Activated CD4-positive, alpha-beta T cell treated with anti-CD3 and anti-CD28 coated beads for 48 hours (primary cell): ENCODE measurements at regions not wholly inside any gene's neighbourhood (a gene's known extent, or its start where the extent isn't known, plus 50 kb on each side); places are given as distances from the start of the nearest gene placed in this dataset.

ENCODE experiments used
- DNase-seq: peaks from one replicate; pipeline ENCODE4 v3.0.0-alpha.2; 2020

DNA sequence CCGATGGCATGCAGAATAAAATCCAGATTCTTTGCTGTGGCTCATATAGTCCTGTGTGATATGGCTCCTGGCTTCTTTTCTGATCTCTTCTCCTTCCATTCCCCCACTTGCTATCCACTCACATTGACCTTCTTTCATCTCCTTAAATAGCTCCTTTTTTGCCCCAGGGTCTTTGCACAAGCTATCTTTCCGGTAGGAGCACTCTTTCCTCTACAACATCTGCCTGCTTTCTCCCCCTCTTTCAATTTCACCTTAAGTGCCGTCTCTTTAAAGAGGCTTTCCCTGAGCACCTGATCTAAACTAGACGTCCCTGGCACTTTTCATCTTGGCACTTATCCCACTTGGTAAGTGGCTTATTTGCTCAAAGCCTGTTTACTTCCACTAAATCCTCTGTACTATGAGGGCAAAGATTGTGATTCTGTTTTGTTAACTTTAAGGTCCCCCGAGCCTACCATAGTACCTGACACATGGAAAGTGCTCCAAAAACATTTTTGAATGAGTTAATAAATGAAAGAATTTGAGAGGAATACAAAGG is 323.3 kb upstream of the TLE3 start:
- DNase-seq, result no peak

DNA sequence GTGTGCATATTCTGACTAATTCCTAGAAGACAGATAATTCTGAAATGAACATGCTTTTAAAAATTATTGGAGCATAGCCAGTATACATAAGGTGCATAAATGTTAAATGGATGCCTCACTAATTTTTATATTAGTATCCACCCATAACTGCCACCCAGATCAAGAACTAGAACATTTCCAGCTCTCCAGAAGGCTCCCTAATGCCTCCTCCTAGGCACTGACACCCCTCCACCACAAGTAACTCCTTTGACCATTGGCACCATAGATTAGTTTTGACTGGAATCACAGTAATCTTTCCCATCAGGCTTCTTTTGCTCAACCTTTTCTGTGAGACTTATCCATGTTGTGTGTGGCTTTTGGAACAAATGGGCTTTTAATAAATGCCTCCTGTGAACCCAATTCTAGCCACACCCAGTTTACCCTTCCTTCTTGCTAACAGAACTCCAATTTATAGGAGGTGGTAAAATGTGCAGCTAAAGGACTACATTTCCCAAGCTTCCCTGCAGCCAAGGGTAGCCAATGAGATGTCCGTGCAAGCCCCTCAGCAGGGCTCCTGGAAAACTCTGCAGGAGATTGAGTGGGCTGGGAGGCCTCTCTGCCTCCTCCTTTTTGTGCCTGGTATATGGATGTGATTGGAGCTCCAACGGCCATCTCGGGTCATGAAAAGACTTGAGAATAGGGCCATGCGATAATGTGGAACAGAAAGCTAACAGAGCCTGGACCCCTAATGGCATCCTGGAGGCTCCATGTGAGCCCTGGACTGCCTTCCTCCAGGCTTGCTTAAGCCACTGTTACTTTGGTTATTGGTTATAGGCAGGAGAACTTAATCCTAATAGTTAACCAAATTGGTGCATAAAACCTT is 322.6 kb upstream of the TLE3 start:
- DNase-seq, result no peak

DNA sequence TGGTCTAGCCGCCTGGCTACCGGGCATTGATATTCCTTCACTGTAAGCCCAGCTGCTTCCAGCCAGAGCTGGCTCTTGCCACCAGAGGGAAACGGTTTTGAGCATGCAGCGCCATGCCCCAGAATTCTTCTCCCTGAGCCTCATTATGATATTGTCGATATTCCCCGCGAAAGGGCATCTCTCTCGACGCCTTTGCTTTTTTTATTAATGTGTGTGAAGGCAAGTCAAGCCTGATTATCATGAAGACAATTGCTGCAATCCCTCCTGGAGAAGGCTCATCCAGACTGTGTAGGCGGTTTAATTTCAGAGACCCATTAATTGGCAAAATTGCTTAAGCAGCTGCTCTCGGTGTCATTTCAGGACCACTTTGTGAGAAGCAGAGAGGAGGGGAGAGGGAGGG is 321.2 kb upstream of the TLE3 start:
- DNase-seq, result no peak

DNA sequence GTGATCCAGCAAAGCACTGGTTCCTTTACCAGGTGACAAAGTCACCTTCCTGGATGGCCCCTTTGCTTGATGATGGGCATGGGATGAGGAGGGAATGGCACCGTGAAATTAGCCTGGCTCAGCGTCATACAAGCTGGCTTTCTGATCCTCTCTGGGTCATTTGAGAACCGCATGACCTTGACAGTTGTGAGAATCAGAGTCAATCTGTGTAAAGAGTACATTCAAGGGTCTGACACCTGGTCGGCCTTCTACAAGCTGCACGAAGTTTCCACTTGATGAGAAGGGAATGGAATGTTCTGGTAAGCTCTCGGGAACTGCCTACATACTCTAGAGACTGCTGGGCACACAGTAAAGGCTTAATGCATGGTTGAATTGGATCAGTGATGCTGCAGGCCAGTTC is 319.8 kb upstream of the TLE3 start:
- no peak for DNase-seq

DNA sequence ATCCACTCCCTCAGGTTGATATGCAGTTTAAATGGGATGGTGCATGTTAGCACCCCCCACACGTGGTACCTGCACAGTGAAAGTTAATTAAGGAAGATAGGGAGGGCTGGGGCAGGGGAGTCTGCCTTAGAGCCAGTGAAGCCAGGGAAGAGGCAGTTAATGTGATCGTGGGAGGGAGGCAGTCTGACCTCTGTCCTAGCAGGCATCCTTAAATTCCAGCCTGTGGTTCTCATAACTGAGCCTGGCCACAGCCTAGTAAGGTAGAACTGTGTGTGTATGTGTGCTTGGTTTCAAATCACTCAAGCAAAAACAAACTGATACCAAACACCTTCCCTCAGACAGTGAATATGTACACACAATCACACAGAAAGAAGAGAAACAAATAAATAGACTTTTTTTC is 319.1 kb upstream of the TLE3 start:
- no peak for DNase-seq

DNA sequence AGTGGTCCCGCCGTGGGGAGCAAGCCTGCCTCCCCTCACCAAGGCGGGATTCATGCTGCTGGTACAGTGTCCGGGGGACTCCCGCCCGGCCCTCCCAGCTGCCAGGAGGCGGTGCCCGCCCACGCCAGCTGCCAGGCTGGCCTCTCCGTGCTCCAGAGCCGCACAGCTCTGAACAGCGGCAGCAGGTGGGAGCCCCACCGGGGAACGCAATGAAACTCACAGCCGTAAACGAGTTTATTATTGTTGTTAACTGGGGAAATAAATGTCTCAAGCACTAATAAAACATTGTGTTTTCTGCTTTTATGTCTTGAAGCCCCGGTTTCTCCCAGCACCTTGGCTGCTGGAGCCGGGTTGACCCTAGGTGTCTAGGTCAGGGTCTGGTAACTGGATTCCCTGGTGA is 317.7 kb upstream of the TLE3 start:
- no peak for DNase-seq

DNA sequence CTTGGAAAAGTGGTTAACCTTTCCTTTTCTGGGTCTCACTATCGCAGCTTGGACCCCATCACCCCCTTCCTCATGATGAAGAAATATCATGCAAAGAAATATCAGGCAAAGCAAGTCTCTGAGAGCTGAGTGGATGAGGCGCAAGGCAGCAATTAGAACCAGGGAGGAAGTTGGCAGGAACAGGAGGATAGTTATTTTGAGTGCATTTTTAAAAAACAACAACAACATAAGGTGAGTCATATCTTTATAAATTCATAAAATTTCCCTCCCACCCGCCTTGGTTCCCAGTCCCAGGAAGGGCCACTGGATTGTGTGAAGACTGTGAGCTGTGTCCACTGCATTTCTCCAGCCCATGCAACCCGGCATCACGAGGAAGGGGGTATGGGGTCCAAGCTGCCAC is 316.9 kb upstream of the TLE3 start:
- no peak for DNase-seq

DNA sequence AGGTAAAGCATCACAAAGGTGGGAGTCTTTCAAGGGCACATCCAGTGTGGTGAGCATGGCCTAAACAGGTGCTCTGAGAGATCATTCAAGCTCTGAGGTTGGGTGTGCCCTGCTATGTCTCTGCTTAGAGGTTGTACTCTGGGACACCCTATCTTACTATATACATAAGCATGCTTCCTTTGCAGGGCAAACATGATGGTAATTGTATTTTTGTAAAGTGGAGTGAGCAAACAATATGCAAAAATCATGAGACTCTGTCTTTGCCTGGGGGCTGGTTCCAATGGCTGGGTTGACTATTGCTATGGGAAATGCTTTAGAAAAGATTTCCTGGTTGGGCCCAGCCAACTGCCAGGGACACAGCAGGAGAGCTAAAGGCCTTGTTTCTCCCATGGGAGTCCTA is 315.1 kb upstream of the TLE3 start:
- DNase-seq, result no peak

DNA sequence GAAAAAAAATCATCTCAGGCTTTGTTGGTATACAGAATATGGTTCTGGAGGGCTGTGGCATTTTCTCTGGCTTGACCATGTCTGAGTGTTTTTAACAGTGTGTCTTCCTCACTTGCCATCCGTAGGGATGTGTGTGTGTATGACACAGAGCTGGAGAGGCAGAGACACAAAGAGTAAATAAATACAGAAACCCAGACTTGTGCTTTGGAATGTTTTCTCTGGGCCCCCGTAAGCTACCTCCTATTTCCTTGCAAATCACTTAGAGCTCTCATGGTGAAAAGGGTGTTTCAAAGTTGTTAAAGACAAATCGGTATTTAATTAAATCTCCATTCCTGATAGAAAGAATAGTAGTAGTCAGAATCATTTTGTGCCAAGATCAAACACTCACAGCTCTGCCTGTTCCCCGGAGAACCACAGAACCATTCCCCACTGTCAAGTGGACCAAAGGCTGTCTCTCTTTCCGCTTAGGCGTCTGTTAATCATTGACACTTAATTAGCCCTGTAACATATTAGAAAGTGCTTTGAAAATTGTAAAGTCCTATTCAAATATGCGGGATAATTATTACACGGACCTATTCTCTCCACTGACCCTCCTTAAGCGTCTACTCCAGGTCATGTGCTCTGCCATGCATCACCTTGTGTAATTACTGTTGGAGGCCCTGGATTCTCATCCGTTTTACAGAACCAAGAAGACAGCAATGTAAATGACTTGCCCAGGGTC is 313.6 kb upstream of the TLE3 start:
- DNase-seq, result no peak

DNA sequence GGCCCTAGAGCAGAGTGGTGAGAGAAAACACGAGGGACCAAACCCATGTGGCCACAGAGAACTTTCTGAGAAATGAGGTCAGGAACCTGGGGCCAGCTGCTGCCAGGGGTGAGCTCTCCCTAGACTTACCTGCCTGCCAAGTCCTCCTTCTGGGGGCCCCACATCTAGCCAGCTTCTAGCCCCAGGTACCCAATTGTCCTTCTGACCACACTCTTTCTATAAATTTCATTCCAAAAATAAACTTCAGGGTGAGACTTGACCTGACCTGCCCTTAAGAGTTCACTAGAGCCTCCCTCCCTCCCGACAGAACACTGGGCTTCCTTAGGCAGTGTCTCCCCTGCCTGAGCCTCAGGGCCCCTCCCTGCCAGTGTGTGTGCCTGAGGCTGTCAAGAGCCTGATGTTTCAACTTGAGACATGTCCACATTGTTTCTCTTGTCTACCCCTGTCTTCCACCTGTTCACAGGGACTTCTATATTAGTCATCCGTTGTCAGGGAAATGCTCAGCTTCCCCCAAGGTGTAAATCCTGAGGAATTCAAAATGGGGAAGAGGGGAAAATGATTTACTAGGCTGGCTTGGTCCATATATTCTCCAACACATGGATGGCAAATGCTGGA is 312.8 kb upstream of the TLE3 start:
- DNase-seq, result no peak

DNA sequence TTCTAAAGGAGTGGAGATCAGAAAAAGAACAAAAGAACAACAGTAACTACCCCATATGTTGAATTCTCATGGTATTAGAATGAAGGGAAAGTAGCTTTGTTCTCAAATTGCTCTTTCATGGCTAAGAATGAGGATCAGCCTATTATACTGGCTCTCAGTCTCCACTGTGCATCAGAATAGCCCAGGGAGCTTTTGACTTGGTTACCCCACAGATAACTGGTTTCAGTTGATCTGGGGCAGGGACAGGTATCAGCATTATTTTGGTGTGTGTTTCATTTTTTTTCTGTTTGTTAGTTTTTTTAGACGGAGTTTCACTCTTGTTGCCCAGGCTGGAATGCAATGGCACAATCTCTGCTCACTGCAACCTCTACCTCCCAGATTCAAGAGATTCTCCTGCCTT is 311.7 kb upstream of the TLE3 start:
- no peak for DNase-seq

DNA sequence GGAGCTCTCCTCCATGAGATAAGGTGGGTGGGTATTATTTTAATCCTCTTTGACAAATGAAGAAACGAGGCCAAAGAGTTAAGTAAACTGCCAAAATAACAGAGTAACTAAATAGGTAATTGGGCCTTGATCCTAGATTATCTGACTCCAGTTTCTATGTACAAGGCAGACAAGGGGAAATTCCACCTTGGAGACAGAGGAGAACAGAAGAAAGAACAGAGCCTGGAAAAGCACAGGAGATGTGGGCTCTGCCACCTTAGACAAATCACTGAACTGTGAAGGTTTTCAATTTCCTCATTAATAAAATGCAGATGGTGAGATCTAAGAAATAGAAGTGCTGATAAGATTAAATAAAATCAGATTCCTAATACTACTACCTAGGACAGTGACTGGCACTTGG is 310.2 kb upstream of the TLE3 start:
- DNase-seq, result no peak

DNA sequence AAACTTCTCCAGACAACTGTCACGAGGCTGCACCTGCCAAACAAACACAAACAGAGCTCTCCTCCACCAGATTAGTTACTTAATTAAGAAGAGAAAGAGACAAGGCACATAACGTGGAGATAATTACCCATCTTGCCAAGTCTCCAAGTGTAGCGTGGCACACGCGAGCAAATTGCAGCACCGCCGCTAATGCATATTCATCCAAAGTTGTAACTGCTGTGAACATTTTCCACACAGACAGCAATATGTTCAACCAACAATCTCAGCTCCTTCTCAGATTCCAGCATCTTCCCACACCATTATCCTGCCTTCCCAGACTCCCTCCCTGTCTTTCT is 309.6 kb upstream of the TLE3 start:
- no peak for DNase-seq

DNA sequence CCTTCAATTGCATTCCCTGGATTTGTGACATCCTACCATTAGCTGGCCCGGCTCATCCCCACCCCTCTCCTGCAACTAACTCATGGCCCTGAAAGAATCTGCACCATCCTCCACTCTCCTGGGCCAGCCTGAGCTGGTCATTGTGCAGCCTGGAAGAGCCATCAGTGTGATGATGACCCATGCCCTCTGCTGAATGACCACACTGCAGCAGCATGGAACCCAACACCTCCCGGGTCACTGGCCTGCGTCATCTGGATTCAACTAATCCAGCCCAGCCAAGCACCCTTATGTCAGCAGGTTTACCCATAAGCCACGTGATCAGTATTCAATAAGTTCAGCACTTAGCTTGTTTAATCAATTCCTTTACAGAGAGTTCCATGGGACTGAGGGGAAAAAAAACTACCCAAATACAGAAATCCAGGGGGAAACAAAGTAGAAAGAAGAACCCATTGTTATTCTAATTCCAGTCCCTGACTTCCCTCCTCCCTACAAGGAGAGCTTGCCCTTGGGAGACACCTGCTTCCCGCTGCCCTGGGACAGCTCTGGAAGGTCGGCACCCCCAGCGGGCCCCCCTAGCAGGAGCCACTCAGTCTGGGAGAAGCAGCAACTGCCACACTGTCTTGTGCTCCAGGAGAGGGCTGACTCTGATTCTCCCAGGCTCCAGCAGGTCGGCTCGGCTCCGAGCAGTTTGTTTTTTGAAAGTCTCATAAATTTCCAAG is 309.1 kb upstream of the TLE3 start:
- DNase-seq, result no peak

DNA sequence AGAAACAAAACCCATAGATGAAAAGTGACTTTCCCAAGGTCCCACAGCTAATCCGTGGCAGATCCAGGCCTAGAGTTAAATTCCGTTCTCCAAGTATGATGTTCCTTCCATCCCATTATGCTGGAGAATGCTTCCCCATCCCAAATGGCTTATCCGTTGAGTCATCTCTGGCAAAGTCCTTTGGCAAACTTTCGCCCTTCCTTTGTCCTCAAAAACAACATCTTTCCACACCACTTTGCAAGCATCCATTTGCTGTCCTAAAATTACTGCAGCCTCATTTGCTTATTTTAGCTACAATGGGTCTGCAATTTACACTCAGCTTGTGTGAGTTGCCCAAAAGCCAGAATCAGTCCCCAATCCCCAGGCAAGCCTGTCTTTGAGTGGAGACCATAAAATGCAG is 304.0 kb upstream of the TLE3 start:
- no peak for DNase-seq

DNA sequence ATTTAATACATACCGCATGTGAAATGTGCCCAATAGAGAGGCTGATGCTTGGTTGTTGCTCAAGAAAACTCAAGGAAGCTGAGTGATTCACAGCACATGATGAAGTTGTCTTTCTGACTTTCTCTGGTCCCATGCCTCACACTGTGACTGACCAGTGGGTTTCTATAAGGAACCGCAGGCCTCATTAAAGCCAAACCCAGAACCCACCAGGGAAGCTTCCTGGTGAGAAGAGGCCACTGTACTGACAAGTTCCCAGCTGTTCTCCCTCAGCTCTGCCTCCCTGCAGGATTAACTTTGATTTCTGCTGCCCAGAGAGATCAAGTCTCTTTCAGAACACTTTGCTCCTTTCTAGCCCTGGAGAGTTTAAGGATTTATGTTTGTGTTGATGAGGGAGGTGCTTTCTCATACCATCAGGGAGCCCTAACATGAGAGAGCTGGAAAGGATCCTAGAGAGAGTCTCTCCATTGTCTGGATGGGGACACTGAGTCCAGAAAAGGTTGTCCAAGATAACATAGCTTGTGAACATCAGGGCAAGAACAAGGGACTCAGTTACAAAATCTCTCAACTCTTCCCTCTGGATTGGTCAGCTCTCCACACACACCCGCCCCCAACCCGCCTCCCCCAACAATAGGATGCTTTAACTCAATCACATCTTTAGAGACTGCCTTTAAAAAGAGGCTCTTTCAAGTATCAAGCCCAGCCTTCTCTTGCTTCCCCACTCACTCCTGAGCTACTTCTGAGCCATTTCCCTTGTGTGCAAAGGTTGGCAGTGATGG is 303.2 kb upstream of the TLE3 start:
- DNase-seq, result no peak

DNA sequence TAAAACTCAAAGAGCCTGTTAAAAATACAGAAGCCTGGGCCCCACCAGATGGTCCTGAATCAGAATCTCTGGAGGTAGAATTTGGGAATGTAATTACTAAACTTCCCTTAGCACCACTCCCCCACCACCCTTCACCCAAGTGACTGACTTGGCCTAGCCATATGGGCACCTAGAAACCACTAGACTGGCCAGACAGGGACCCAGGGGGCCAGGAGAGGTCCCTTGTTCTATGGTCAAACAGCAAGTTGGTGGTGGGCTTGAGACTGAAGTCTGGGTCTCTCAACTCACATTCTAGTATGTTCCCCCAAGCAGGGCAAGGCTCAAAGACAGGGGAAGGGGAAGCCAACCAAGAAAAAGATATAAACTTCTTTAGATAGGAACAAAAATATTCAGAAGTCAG is 301.5 kb upstream of the TLE3 start:
- DNase-seq, result no peak

DNA sequence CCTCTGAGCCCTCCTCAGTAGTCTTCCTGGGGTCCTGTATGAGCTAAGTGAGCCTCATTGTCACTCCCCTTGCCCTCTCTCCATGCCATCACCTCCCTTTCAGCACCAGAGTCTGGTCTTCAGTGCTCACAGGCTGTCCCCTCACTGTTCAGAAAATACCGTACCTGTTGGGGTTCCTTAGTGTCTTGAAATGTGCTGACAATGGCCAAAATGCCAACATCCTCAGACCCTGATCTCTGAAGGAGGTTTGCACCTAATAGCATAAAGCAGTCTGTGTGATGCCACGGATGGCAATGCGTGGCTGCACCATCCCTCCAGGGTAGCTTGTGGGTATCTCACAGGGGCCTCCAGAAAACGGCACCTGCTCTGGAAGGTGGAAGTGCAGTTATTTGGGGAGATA is 301.0 kb upstream of the TLE3 start:
- DNase-seq, result no peak

DNA sequence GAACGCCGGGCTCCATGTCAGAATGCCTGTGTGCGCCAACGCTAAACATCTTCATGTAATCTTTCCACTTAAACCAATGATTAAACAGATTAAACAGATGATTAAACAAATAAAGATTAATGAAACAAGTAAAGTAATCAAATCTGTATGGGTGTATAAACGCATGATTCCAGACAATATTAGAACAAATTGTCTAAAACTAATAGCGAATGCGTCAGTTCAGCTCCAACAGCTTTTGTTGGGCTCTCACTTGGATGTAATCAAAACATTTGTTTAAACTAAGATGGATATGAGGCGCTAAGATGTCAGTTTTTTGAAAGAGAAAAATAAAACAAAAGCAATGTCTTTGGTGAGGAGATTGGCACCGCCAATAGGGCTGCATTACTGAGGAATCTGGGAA is 299.1 kb upstream of the TLE3 start:
- DNase-seq, result no peak

DNA sequence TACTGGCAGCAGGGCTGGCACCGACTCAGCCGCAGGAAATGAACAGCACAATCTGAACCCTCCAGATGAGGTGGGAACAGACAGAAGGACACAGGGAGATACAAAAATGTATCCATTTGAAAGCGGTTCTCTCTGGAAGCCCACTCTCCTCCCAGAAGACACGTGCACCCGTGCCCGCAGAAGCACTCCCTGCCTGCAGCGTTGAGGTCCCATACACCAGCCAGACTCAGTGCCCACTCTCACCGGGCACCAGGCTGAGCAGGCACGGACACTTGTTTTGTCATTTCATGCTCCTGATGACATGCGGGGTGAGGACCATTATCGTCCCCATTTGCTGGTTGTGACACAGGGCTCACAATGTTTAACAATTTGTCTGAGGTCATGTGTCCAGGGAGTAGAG is 297.4 kb upstream of the TLE3 start:
- DNase-seq, result no peak

DNA sequence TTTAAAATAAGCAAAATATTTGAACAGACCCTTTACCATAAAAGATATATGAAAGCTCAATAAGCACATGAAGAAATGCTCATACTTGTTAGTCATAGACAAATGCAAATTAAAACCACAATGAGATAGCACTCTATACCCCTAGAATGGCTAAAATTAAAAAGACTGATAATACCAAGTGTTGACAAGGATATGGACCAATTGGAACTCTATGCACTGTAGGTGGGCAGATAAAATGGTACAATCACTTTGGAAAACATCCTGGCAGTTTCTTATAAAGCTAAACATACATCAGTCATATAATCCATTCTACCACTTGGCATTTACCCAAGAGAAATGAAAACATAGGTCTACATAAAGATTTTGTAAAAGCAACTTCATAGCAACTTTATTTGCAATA is 293.0 kb upstream of the TLE3 start:
- no peak for DNase-seq

DNA sequence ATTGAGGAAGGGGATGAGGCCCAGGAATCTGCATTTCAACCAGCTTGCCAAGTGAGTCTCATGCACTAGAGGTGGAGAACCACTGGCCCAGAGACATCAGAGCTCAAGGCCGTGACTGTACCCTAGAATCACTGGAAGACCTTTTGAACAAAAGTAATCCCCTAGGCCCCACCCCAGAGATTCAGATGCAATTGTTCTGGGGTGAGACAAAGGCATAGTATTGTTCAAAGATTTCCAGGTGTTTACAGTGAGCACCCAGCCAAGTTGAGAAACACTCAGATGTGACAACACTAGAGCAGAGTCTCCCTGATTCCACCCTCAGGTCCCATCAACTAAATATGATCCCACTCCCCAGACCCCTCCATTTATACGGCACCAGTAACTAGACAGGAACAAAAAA is 290.3 kb upstream of the TLE3 start:
- no peak for DNase-seq

DNA sequence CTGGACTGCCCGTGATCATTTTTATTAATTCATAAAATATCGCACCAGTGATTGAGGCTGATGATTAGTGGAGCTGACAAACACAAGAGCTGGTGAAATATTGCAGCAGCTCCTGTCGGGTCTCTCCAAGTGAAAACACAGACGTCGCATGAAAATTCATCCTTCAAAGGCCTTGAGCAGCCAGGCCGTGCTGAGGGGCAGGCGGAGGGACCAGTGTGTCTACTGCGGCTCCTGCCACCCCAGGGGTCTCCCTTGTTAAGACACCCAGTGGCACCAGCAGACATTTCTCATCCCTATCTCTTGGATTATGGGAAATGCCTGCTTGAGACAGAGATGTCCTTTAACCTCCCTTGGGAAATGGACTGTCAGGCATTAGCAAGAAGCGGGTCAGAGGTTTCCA is 289.4 kb upstream of the TLE3 start:
- DNase-seq, result no peak
